ENCODE measurements at regions not wholly inside any gene's neighbourhood (a gene's known extent, or its start where the extent isn't known, plus 50 kb on each side); places are given as distances from the start of the nearest gene placed in this dataset.
"Not testable (repeated sequence)": the region's sequence is repeated elsewhere in the genome, so short reads cannot be mapped to it uniquely, and the experiment has no call there.

DNA sequence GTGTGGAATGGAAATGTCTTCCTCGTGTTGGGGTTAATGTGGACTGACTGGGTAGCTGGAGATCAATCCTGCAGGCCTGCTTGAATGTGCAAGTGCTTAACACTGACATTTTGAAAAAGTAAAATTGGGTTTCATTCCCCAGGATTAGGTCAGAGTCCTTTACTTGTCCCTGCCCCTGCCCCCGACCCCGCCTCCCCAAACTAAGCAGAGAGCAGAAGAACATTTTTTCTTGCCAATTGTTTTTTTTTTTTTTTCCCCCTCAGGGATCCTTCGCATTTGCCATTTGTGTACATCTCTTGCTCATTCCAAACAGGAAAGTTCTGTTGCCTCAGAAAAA, 147.0 kb upstream of the NR2F2 start:
- Histone ChIP-seq H3K27ac (ENCODE audit: low read depth, low read length) (peak overlapping the region; percentile 8), H3K4me1 (ENCODE audit: control insufficient read depth, insufficient read depth, low read length) (peaks cover 35% of the 10 kb centered on the region), H3K36me3 (ENCODE audit: control insufficient read depth, insufficient read depth, low read length) (no peaks in the 10 kb centered on the region), H3K9ac (ENCODE audit: low read depth, low read length) (no peak overlapping the region), H3K4me3 (ENCODE audit: low read depth, low read length) (no peak overlapping the region), H3K9me3 (ENCODE audit: control insufficient read depth, insufficient read depth, low read length) (no peaks in the 10 kb centered on the region), H3K27me3 (ENCODE audit: control insufficient read depth, insufficient read depth, low read length) (no peaks in the 10 kb centered on the region; the same call in 1 of the 2 replicates)

DNA sequence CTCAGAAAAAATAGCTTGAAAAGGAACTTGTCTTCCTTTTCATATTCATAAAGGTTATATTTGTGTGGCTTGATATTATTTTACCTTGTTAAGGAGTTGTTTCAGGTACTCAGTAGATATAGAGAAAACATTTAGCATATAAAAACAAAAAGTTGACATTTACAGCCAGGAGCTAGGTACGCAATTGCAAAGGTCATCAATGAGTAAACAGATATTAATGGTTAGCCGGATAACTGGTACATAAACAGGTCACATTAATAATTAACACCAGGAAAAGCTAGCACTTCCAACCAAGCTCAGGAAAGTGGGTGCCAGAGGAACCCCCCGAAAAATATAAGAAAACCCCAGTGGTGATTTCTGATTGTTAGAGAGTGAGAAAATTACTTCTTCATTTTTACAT, 146.6 kb upstream of the NR2F2 start:
- H3K9me3 ChIP-seq (ENCODE audit: control insufficient read depth, insufficient read depth, low read length): no peaks in the 10 kb centered on the region
- H3K4me3 ChIP-seq (ENCODE audit: low read depth, low read length): no peak overlapping the region
- H3K9ac ChIP-seq (ENCODE audit: low read depth, low read length): no peak overlapping the region
- peaks cover 35% of the 10 kb centered on the region for H3K4me1 ChIP-seq (ENCODE audit: control insufficient read depth, insufficient read depth, low read length)
- H3K27me3 ChIP-seq (ENCODE audit: control insufficient read depth, insufficient read depth, low read length): no peaks in the 10 kb centered on the region; the same call in 1 of the 2 replicates
- no peaks in the 10 kb centered on the region for H3K36me3 ChIP-seq (ENCODE audit: control insufficient read depth, insufficient read depth, low read length)
- H3K27ac ChIP-seq (ENCODE audit: low read depth, low read length): no peak overlapping the region

DNA sequence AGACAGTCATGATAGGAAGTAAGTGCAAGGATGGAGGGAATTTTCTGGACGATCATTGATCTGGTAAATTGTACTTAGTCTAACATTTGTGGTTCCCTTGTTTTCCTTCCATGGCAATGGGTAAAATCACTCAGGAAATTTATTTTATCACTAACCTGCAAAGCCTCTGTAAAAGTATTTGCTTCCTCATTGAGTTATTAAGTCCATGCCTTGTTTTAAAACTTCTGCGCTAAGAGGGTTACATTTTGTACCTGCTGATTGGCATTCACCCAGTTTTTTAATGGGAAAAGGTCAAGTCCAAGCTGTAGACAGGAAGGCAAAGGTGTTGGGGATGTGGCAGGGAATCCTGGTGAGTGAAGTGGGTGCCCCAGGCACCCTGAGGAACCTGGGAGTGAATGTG, 146.2 kb upstream of the NR2F2 start:
- Histone ChIP-seq H3K27me3 (ENCODE audit: control insufficient read depth, insufficient read depth, low read length) (no peaks in the 10 kb centered on the region; the same call in 1 of the 2 replicates), H3K36me3 (ENCODE audit: control insufficient read depth, insufficient read depth, low read length) (no peaks in the 10 kb centered on the region), H3K4me1 (ENCODE audit: control insufficient read depth, insufficient read depth, low read length) (peaks cover 35% of the 10 kb centered on the region), H3K27ac (ENCODE audit: low read depth, low read length) (no peak overlapping the region), H3K9ac (ENCODE audit: low read depth, low read length) (no peak overlapping the region), H3K9me3 (ENCODE audit: control insufficient read depth, insufficient read depth, low read length) (no peaks in the 10 kb centered on the region), H3K4me3 (ENCODE audit: low read depth, low read length) (no peak overlapping the region)

DNA sequence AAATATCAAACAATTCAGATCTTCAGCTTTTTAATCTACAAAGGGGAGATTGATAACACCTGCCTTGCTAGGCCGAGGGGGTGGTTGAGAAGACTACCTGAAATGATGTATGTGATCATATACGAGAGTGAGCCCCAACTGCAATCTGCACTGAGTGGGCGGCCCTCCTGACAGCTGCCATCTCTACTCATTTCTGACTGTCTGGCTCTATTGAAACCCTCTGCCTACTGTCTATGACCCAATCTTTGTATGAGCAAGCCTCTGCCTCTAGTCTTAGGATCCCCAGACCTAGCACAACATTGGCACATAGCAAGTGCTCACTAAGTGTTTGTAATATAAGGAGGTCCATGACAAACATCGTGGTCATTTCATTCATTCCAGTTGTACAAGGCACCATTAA, 144.4 kb upstream of the NR2F2 start:
- H3K9me3 ChIP-seq (ENCODE audit: control insufficient read depth, insufficient read depth, low read length): no peaks in the 10 kb centered on the region
- no peaks in the 10 kb centered on the region for H3K36me3 ChIP-seq (ENCODE audit: control insufficient read depth, insufficient read depth, low read length)
- H3K4me3 ChIP-seq (ENCODE audit: low read depth, low read length): no peak overlapping the region
- H3K9ac ChIP-seq (ENCODE audit: low read depth, low read length): no peak overlapping the region
- peaks cover 23% of the 10 kb centered on the region for H3K4me1 ChIP-seq (ENCODE audit: control insufficient read depth, insufficient read depth, low read length)
- no peak overlapping the region for H3K27ac ChIP-seq (ENCODE audit: low read depth, low read length)
- H3K27me3 ChIP-seq (ENCODE audit: control insufficient read depth, insufficient read depth, low read length): no peaks in the 10 kb centered on the region

DNA sequence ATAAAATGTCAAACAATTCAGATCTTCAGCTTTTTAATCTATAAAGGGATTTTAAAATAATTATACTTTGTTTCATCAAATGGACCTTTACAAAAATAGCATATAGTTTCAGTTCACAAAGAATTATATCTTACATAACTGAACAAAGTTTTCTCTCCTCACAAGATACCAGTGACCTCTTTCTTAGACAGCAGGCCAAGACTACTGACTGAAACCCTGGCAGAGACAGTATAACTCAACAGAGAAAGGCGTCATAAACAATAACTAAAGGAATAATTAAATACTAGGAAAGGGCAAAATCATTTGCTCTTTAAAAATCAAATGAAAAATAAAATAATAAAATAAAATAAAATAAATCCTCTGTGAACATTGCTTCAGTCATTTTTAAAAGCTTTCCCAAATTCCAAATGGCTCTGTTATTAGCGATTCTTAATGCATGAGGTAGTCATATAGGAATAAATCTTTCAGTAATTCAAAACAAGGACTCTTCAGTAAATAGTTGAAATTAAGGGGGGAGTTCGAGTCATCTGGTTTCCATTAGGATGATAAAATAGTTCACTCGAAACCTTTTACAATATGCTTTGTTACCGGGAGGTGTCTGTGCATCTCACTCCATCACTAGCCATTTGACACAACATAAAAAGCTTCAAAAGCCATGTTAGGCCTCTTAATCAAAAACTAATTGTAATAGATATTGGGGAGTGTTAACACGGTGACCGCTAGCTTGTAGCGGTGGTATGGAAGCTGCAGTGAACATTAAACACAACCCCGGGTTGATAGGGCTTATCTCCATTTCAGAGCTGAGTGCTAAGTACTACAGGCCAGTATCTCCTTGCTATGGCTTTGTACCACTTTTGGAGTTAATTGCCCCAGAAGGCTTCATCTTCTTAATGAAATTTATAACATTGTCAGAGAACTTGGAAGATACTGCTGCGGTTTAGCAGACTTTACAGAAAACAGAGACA, 142.9 kb upstream of the NR2F2 start:
- Histone ChIP-seq H3K36me3 (ENCODE audit: control insufficient read depth, insufficient read depth, low read length) (no peaks in the 10 kb centered on the region), H3K4me3 (ENCODE audit: low read depth, low read length) (no peak overlapping the region), H3K4me1 (ENCODE audit: control insufficient read depth, insufficient read depth, low read length) (peaks cover 13% of the 10 kb centered on the region), H3K27ac (ENCODE audit: low read depth, low read length) (no peak overlapping the region), H3K9ac (ENCODE audit: low read depth, low read length) (no peak overlapping the region), H3K9me3 (ENCODE audit: control insufficient read depth, insufficient read depth, low read length) (no peaks in the 10 kb centered on the region), H3K27me3 (ENCODE audit: control insufficient read depth, insufficient read depth, low read length) (no peaks in the 10 kb centered on the region)

DNA sequence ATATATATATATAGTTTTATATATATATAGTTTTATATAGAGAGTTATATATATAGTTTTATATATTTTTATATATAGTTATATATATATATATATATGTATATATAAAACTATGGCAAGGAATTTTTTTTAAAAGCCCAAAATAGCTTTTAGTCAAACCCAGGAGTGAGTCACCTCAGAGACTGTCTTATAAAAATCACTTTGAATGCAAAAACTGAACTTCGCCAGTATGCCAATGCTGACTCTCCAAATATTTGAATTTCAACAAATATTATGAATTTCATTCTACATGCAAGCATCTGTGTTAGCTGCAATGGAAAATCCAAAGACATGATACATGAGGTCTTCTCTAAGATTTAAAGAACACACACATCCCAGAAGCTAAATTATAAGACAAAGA, 132.8 kb upstream of the NR2F2 start:
- H3K27ac ChIP-seq (ENCODE audit: low read depth, low read length): no peak overlapping the region
- H3K9ac ChIP-seq (ENCODE audit: low read depth, low read length): no peak overlapping the region
- H3K36me3 ChIP-seq (ENCODE audit: control insufficient read depth, insufficient read depth, low read length): no peaks in the 10 kb centered on the region
- no peaks in the 10 kb centered on the region for H3K9me3 ChIP-seq (ENCODE audit: control insufficient read depth, insufficient read depth, low read length)
- no peak overlapping the region for H3K4me3 ChIP-seq (ENCODE audit: low read depth, low read length)
- H3K27me3 ChIP-seq (ENCODE audit: control insufficient read depth, insufficient read depth, low read length): no peaks in the 10 kb centered on the region
- no peaks in the 10 kb centered on the region for H3K4me1 ChIP-seq (ENCODE audit: control insufficient read depth, insufficient read depth, low read length)

DNA sequence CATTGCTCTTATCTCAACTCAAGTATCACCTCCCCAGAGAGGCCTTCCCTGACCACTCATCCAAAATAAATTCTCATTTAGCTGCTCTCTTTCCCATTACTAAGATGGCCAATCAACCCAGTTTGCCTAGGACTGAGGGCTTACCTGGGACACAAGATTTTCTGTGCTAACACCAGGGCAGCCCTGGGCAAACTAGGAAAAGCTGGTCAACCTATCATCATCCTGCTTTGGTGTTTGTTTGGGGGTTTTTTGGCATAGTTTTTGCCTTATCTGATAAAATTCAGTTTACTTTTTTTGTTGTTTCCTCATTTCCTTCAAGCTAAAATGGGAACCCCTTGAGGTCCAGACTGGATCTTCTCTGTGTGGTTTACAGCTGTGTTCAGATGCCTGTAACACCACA, 131.4 kb upstream of the NR2F2 start:
- H3K9ac ChIP-seq (ENCODE audit: low read depth, low read length): no peak overlapping the region
- H3K36me3 ChIP-seq (ENCODE audit: control insufficient read depth, insufficient read depth, low read length): no peaks in the 10 kb centered on the region
- no peak overlapping the region for H3K27ac ChIP-seq (ENCODE audit: low read depth, low read length)
- H3K4me1 ChIP-seq (ENCODE audit: control insufficient read depth, insufficient read depth, low read length): no peaks in the 10 kb centered on the region
- H3K27me3 ChIP-seq (ENCODE audit: control insufficient read depth, insufficient read depth, low read length): no peaks in the 10 kb centered on the region
- H3K4me3 ChIP-seq (ENCODE audit: low read depth, low read length): no peak overlapping the region
- H3K9me3 ChIP-seq (ENCODE audit: control insufficient read depth, insufficient read depth, low read length): no peaks in the 10 kb centered on the region

DNA sequence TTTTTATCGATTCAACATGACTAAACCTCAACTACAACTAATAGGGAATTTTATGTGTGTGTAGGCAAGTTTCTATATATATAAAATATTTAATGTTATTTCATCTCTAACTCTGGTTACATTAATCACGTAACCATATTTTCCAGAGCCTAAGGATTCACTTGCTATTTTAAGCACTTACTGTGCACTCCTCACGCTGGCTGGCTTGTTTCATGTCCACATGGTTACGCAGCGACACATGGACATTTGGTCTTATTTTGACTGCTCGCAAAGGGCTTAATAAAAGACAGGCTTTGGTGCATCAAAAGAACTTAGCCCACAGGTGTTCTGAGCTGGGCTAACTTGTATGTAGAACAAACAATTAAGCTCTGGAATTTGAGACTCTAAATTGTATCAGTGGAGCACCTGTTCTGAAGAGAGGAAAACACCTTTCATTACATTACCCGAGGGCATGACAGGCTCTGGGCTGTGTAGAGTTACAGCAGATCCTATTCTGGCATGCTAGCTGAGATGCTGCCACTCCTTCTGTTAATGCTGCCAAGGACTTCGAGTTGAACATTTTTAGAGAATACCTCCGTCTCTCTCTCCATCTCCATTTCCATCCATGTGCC, 130.0 kb upstream of the NR2F2 start:
- Histone ChIP-seq H3K36me3 (ENCODE audit: control insufficient read depth, insufficient read depth, low read length) (no peaks in the 10 kb centered on the region), H3K9me3 (ENCODE audit: control insufficient read depth, insufficient read depth, low read length) (no peaks in the 10 kb centered on the region), H3K4me1 (ENCODE audit: control insufficient read depth, insufficient read depth, low read length) (no peaks in the 10 kb centered on the region), H3K9ac (ENCODE audit: low read depth, low read length) (no peak overlapping the region), H3K27me3 (ENCODE audit: control insufficient read depth, insufficient read depth, low read length) (no peaks in the 10 kb centered on the region), H3K4me3 (ENCODE audit: low read depth, low read length) (no peak overlapping the region), H3K27ac (ENCODE audit: low read depth, low read length) (no peak overlapping the region)

DNA sequence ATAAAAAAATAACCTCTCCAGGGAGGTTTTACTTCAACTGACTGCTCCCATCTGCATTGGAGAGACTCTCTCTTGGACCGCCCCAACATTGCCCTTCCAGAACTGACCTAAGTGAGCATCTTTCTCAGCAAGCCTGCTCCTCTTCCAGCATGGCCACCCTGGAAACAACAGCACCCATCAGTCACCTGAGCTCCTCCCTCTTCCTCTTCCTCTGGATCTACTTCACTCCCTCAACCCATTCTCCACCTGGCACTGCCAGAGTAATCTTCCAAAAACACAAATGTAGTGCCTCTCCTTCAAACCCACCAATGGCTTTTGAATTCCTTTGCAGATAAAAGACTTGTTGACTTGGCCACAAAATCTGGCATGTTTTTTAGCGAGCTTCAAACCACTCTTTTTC, 128.8 kb upstream of the NR2F2 start:
- no peaks in the 10 kb centered on the region for H3K4me1 ChIP-seq (ENCODE audit: control insufficient read depth, insufficient read depth, low read length)
- H3K36me3 ChIP-seq (ENCODE audit: control insufficient read depth, insufficient read depth, low read length): no peaks in the 10 kb centered on the region
- H3K4me3 ChIP-seq (ENCODE audit: low read depth, low read length): no peak overlapping the region
- H3K9ac ChIP-seq (ENCODE audit: low read depth, low read length): no peak overlapping the region
- no peaks in the 10 kb centered on the region for H3K9me3 ChIP-seq (ENCODE audit: control insufficient read depth, insufficient read depth, low read length)
- H3K27ac ChIP-seq (ENCODE audit: low read depth, low read length): no peak overlapping the region
- no peaks in the 10 kb centered on the region for H3K27me3 ChIP-seq (ENCODE audit: control insufficient read depth, insufficient read depth, low read length)

DNA sequence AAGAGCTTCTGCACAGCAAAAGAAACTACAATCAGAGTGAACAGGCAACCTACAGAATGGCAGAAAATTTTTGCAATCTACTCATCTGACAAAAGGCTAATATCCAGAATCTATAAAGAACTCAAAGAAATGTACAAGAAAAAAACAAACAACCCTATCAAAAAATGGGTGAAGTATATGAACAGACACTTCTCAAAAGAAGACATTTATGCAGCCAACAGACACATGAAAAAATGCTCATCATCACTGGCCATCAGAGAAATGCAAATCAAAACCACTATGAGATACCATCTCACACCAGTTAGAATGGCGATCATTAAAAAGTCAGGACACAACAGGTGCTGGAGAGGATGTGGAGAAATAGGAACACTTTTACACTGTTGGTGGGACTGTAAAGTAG, 124.9 kb upstream of the NR2F2 start:
- H3K27ac ChIP-seq (ENCODE audit: low read depth, low read length); H3K4me3 ChIP-seq (ENCODE audit: low read depth, low read length); H3K36me3 ChIP-seq (ENCODE audit: control insufficient read depth, insufficient read depth, low read length); H3K9ac ChIP-seq (ENCODE audit: low read depth, low read length); H3K27me3 ChIP-seq (ENCODE audit: control insufficient read depth, insufficient read depth, low read length); H3K9me3 ChIP-seq (ENCODE audit: control insufficient read depth, insufficient read depth, low read length); H3K4me1 ChIP-seq (ENCODE audit: control insufficient read depth, insufficient read depth, low read length): not testable (repeated sequence)

DNA sequence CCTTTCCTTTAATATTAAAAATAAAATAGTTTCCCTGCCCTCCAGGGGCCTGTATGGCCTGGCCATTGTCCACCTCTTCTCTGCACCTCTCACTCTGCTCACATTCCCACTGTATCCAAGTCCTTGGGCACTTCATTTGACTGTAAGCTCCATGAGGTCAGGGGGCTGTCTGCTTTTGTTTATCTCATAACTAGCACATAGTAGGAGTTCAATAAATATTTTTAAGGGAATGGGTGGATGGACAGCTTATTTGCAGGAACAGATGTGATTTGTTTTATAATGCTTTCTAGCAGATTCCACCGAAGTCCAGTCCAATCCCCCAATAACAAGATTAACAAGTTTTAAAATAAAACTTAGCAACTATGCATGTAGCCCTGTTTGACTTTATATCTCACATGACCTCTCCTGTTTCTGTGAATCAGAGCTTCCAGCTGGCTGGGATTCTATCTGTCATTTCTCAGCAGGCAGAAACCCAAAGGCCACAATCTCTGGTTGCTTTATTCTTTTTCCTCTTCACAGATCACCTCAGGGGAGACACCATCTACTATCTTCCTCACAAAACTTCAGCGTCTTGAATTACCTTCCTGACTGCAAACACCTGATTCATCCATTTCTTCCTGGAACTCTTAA, 123.0 kb upstream of the NR2F2 start:
- H3K9ac ChIP-seq (ENCODE audit: low read depth, low read length): no peak overlapping the region
- H3K27ac ChIP-seq (ENCODE audit: low read depth, low read length): no peak overlapping the region
- no peaks in the 10 kb centered on the region for H3K9me3 ChIP-seq (ENCODE audit: control insufficient read depth, insufficient read depth, low read length)
- H3K4me1 ChIP-seq (ENCODE audit: control insufficient read depth, insufficient read depth, low read length): no peaks in the 10 kb centered on the region
- no peaks in the 10 kb centered on the region for H3K27me3 ChIP-seq (ENCODE audit: control insufficient read depth, insufficient read depth, low read length)
- no peaks in the 10 kb centered on the region for H3K36me3 ChIP-seq (ENCODE audit: control insufficient read depth, insufficient read depth, low read length)
- no peak overlapping the region for H3K4me3 ChIP-seq (ENCODE audit: low read depth, low read length)
